ENCODE measurements at regions not wholly inside any gene's neighbourhood (a gene's known extent, or its start where the extent isn't known, plus 50 kb on each side); places are given as distances from the start of the nearest gene placed in this dataset.

DNA sequence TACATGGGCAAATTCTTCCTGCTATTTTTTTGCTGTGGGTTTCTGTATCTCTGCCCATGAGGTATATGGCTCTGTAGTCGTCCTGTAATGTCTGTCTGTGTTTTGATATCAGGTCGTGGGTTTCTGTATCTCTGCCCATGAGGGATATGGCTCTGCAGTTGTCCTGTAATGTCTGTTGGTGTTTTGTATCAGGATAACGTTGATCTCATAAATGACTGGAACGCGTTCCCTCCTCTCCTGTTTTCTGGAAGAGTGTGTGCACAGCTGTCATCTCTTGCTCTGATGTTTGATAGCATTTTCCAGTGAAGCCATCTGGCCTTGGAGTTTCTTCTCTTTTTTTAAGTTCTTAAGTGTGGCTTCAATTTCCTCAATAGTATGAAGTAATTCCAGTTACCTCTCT is 57.2 kb downstream of the SOX1 start:
- Histone ChIP-seq H3K27ac (no peak overlapping the region), H3K4me3 (no peak overlapping the region), H3K36me3 (no peaks in the 10 kb centered on the region), H3K9me3 (replicated peaks) (no peaks in the 10 kb centered on the region), H3K4me1 (0 out of 2 replicates have a peak, but pooled peaks cover 8% of the 10 kb centered on the region), H3K27me3 (no peaks in the 10 kb centered on the region)
- peak; percentile 14 to 49 for DNase-seq

DNA sequence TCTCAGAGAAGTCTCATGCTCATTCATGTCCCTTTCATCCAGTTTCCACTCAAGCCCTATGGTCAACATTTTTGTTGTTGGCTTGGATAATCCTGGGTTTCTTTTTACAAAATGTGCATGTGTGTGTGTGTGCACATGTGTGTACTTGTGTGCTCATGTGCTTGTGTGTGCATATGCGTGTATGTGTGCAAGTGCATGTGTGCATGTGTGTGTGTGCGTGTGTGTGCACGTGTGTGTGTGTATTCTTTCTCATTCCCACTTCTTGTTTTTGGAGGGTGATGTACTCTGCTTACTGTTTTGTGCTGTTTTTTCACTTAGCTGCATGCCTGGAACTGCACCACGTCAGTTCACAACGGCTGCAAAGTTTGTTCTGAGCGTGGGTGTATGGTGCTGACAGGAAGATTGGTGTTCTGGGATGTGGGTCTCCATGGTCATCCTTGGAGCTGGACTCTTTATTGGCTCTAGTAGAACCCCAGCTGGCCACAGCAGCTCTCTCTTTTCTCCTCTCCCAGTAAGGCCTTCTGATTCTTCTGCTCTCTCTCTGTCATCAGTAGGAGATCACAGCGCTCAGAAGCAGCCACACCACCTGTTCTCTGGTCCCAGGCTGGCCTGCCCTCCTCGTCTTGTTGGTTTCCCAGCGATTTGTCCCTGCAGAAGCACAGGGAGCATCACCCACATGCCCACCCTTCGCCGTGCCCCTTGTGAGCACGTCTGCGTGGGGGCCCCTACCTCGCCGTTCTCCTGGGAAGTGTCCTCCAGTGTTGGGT is 60.8 kb downstream of the SOX1 start:
- DNase-seq: no peak
- H3K27me3 ChIP-seq: no peaks in the 10 kb centered on the region
- H3K4me1 ChIP-seq: 0 out of 2 replicates have a peak, but pooled peaks cover 8% of the 10 kb centered on the region
- no peak overlapping the region for H3K4me3 ChIP-seq
- no peaks in the 10 kb centered on the region for H3K36me3 ChIP-seq
- no peak overlapping the region for H3K27ac ChIP-seq
- no peaks in the 10 kb centered on the region for H3K9me3 ChIP-seq (replicated peaks)

DNA sequence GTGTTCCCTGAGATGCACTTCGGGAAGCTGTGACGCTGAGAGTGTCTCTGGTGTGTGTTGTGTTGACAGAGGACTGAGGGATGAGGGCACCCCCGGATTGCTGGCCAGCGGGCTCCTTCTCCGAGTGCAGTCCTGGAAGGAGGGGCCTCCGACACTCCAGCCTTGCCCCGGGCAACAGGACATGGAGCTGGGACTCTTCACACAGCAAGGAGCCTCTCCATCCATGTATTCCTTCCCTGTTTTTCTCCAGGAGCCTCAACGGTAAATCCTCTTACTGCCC is 61.3 kb downstream of the SOX1 start:
- no peak for DNase-seq
- no peaks in the 10 kb centered on the region for H3K27me3 ChIP-seq
- H3K4me3 ChIP-seq: no peak overlapping the region
- 0 out of 2 replicates have a peak, but pooled peaks cover 8% of the 10 kb centered on the region for H3K4me1 ChIP-seq
- no peak overlapping the region for H3K27ac ChIP-seq
- H3K9me3 ChIP-seq (replicated peaks): no peaks in the 10 kb centered on the region
- H3K36me3 ChIP-seq: no peaks in the 10 kb centered on the region

DNA sequence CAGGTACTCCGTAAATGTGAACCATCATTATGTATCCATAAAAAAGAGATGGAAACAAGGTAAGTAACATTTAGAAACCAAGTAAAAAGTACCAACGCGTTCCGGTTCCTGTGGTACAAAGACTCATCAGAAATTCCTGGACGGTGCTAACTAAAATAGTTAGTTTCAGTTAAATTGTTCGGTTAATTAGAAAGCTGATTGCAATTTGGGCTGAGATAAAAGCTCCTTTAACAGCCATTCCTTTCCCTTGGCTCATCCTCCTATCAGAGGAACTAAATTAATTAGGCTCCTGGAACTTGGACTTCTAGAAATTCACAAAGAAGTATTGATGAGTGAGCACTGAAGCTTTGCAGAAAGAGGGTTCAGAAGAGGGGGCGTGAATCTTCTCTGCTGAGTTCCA is 63.5 kb downstream of the SOX1 start:
- Histone ChIP-seq H3K9me3 (replicated peaks) (no peaks in the 10 kb centered on the region), H3K4me1 (peaks cover 7% of the 10 kb centered on the region), H3K27me3 (no peaks in the 10 kb centered on the region), H3K4me3 (no peak overlapping the region), H3K36me3 (no peaks in the 10 kb centered on the region), H3K27ac (no peak overlapping the region)
- no peak for DNase-seq

DNA sequence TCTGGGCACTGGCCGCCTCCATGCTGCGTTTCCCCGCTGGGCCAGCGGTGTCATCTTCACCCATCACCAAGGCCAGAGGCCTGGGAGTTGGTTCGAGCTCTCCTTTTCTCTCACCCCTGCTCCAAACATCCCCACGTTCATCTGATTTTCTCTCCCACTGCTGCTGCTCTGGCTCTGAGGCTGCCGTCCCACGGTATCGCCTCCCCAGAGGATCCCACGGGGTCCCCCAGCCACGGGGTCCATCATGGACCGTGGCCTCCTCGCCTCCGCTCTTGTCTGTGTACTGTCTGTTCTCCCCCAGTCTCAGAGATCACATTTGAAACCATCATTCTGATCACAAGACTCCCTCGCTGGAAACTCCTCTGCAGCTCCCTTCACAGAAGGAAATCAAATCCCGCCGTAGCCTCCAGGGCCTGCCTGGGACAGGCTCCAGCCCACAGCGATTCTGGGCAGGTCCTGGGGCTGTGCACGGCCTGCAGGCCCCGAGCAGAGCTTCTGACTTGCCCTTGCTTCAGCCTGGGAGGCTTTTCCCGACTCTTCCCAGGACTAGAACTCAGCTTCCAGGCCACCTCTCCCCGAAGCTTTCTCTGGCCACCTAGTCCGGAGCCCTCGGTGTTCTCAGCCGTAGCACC is 64.2 kb downstream of the SOX1 start:
- H3K9me3 ChIP-seq (replicated peaks): no peaks in the 10 kb centered on the region
- H3K36me3 ChIP-seq: no peaks in the 10 kb centered on the region
- H3K4me1 ChIP-seq: peaks cover 9% of the 10 kb centered on the region
- no peak overlapping the region for H3K4me3 ChIP-seq
- DNase-seq: no peak
- no peaks in the 10 kb centered on the region for H3K27me3 ChIP-seq
- H3K27ac ChIP-seq: no peak overlapping the region

DNA sequence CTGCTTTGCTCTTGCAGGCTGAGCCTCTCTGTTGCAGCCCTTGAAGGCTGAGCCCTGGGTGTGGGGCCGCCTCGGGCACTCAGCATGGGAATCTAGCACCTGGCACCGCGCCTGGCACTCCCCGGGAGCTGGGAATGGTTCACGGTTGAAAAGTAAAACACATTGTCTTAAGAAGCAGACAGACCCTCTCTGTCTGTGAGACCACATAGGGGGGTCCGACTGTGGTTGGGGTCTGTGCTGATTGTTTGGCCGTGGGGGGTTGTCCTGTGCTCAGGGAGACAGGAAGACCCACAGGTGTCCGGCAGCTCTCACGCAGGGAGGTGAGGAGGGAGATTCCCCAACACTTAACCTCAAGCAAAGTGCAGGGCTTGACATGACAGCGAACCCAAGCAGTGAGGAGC is 64.8 kb downstream of the SOX1 start:
- H3K4me1 ChIP-seq: peaks cover 9% of the 10 kb centered on the region
- no peak for DNase-seq
- no peaks in the 10 kb centered on the region for H3K9me3 ChIP-seq (replicated peaks)
- no peak overlapping the region for H3K4me3 ChIP-seq
- no peak overlapping the region for H3K27ac ChIP-seq
- no peaks in the 10 kb centered on the region for H3K36me3 ChIP-seq
- no peaks in the 10 kb centered on the region for H3K27me3 ChIP-seq

DNA sequence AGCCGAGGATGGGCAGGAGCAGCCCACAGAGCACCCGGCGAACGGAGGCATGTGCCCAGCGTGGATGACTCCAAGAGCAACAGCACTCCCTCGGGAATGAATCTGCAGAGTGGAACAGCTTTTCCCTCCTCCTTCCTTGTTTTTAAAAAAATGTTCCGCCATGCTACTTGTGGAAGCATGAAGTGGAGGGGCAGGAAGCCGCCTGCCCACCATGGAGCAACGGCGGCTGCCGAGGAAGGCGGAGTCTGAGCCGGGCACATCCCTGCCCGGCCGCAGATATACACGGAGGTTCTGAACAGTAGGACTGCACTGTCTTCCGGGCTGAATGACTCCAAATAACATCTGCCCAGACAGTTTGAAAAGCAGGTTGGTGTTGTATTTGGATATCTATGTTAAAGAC is 65.2 kb downstream of the SOX1 start:
- H3K4me3 ChIP-seq: no peak overlapping the region
- H3K27ac ChIP-seq: no peak overlapping the region
- H3K36me3 ChIP-seq: no peaks in the 10 kb centered on the region
- no peaks in the 10 kb centered on the region for H3K27me3 ChIP-seq
- H3K4me1 ChIP-seq: peaks cover 9% of the 10 kb centered on the region
- DNase-seq: no peak
- H3K9me3 ChIP-seq (replicated peaks): no peaks in the 10 kb centered on the region

DNA sequence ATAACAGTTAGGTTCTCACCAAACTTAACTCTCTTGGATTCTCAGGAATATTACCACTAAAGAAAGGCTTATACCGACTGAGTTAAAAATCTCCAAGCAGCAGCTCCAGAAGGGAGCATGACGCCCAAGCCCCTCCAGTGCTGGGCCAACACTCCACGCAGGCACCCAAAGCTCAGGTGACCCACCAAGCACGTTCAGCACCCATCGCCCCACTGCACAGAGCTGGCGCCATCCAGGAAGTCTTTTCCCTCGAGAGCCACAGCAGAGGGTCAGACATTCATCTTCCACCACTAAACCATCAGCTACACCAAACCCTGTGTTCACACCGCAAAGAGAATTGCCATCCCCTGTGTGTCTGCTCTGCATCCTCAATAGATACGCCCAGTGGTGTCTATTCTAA is 65.7 kb downstream of the SOX1 start:
- H3K9me3 ChIP-seq (replicated peaks): no peaks in the 10 kb centered on the region
- H3K27me3 ChIP-seq: no peaks in the 10 kb centered on the region
- H3K36me3 ChIP-seq: no peaks in the 10 kb centered on the region
- peaks cover 9% of the 10 kb centered on the region for H3K4me1 ChIP-seq
- no peak for DNase-seq
- H3K4me3 ChIP-seq: no peak overlapping the region
- H3K27ac ChIP-seq: no peak overlapping the region

DNA sequence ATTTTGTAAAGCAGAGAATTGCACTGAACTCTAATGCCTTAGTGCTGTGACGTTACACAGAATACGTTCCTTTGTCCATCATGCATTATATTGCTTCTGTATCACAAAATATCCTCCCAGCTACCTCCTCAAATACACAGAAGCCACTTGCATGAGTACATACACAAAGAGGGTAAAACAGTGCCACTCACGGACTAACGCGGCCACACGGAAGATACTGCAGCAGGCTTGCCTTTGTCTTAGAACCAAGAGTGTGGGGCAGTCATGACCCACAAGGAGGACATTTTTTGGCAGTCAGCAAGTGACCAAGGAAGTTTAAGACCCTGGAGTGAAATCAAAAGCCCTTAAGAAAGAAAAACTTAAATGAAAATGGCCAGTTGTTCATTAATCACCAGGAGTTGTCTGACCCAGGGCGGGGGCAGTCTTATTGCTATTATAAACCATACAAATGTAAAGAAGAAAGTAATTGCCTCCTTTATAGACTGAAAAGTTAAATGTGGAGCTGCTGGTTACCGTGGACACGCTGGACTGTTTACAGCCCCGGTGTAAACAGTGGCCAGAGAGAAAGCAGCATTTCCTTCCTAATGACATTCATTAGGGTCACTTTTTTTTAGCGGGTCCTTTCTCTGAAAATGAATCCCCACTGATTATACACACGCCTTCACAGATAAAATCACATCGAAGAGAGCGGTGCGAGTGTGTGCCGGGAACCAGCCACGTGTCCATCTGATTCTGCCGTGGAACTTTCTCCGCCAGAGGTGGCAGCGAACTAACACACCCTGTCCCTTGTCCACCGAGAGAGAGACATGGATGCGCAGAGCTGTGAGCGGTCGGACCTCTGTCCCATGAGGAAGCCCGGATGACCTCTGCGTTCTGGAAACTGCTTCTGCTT is 66.8 kb downstream of the SOX1 start:
- Histone ChIP-seq H3K27ac (no peak overlapping the region), H3K4me1 (peaks cover 9% of the 10 kb centered on the region), H3K4me3 (no peak overlapping the region), H3K36me3 (no peaks in the 10 kb centered on the region), H3K27me3 (no peaks in the 10 kb centered on the region), H3K9me3 (replicated peaks) (no peaks in the 10 kb centered on the region)
- DNase-seq: no peak

DNA sequence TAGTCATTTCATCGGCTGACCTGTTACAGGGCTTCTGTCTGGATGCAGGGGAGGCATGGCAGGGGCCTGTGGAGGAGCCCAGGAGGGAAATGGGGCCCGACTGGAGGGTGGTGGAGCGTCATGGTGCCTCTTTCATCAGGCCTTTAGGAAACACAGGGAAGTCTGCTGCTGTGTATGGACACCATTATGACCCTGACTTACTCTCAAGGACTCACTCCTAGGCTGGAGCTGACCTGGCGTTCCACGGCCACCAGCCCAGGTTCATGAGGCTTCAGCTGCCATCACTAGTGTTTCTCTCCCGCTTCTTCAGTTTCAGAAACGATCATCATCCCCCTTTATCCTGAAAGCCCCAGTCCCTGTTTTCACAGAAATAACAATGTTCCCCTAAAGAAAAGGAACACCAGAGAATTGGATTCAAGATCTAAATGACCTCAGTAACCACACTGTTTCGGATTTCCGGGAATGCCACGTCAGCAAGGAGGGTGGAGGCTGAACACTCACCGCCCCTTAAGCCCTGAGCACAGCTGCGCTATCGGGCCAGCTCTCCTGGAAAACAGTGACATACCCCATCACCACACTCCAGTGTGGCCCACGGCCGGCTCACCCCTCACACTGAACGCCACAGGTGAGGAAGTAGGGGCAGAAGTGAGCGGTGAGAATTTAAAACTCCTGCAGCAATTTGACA is 67.6 kb downstream of the SOX1 start:
- DNase-seq: peak; percentile 39 to 68
- H3K4me3 ChIP-seq: no peak overlapping the region
- no peaks in the 10 kb centered on the region for H3K36me3 ChIP-seq
- H3K27me3 ChIP-seq: no peaks in the 10 kb centered on the region
- no peak overlapping the region for H3K27ac ChIP-seq
- H3K4me1 ChIP-seq: peaks cover 9% of the 10 kb centered on the region
- H3K9me3 ChIP-seq (replicated peaks): no peaks in the 10 kb centered on the region

DNA sequence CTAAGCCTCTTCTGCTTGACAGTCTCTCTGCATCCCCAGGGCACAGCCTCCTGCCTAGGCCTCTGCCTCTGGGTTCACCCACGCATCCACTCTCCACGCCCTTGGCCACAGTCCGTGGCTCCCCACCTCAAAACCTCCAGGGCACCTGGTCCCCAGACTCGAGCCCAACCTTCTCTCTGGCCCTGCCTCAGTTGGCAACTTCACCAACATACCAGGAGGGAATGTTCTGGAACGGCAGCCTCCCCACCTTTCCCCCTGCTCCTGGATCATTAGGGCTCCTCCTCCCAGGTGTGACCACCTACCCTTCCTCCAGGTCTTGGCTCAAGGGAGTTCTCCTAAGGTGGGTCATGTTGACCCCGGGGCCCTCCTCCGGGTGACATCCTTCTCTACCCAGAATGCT is 69.1 kb downstream of the SOX1 start:
- no peak for DNase-seq
- Histone ChIP-seq H3K36me3 (no peaks in the 10 kb centered on the region), H3K4me3 (no peak overlapping the region), H3K9me3 (replicated peaks) (no peaks in the 10 kb centered on the region), H3K4me1 (peaks cover 9% of the 10 kb centered on the region), H3K27me3 (no peaks in the 10 kb centered on the region), H3K27ac (no peak overlapping the region)

DNA sequence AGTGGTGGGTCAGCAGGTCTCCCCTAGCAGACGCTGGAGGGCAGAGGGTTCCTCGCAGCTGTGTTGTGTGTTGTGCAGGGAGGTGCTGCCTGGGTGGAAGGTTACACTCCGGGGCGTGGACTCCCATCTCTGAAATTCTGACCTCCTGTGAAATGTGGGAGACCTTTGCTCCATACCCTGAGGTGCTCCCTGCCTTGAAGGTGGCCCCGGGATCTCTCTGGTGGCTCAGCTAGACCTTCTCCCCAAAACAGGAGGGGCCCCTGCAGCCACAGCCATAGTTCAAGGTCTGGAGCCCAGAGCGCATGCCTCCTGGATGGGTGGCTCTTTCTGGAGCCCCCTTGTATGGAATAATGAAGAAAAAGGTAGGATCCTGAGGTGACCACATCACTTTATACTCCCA is 70.2 kb downstream of the SOX1 start:
- no peaks in the 10 kb centered on the region for H3K9me3 ChIP-seq (replicated peaks)
- H3K36me3 ChIP-seq: no peaks in the 10 kb centered on the region
- H3K27me3 ChIP-seq: no peaks in the 10 kb centered on the region
- H3K4me3 ChIP-seq: no peak overlapping the region
- no peak overlapping the region for H3K27ac ChIP-seq
- DNase-seq: no peak
- H3K4me1 ChIP-seq: peaks cover 9% of the 10 kb centered on the region

DNA sequence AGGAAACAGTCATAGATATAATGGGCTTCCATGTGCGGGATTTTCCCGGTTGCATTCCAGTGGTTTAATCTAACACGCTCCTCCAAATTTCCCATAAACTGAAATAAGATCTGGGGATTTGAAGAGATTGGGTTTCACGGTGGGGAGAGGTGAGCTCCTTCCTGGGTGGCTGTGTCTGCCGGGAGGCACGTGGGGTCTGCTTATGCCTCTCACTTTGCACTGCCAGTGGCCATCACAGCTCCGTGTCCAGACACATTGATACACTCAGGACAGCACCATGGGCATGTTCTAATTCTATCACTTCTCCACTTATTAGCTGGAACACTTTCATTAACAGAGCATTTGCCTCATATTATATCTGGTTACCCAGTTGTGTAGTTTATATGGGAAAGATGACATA is 73.4 kb downstream of the SOX1 start:
- Histone ChIP-seq H3K27me3 (no peaks in the 10 kb centered on the region), H3K4me1 (peaks cover 3% of the 10 kb centered on the region), H3K4me3 (no peak overlapping the region), H3K9me3 (replicated peaks) (no peaks in the 10 kb centered on the region), H3K36me3 (no peaks in the 10 kb centered on the region), H3K27ac (no peak overlapping the region)
- no peak for DNase-seq

DNA sequence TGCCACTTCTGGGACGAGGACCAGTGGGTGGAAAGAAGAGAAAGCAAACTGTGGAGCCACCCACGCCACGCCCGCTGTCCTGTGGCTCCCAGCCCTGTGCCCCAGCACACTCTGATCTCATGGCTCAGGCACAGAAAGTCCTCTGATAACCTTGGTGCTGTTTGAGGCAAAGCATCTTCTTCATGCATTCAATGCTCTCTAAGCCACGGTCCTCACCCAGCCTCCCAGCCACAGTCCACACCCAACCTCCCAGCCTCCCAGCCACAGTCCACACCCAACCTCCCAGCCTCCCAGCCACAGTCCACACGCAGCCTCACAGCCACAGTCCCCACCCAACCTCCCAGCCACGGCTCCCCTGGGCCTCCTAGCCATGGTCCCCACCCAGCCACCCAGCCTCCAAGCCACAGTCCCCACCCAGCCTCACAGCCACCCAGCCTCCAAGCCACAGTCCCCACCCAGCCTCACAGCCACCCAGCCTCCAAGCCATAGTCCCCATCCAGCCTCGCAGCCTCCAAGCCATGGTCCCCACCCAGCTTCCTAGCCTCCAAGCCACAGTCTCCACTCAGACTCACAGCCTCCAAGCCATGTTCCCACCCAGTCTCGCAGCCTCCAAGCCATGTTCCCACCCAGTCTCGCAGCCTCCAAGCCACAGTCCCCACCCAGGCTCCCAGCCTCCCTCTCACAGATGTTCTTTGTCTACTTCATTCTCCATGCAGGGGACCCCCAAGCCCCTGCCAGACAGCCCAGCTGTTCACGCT is 74.9 kb downstream of the SOX1 start:
- H3K4me1 ChIP-seq: no peaks in the 10 kb centered on the region
- DNase-seq: no peak
- no peak overlapping the region for H3K4me3 ChIP-seq
- no peaks in the 10 kb centered on the region for H3K36me3 ChIP-seq
- no peaks in the 10 kb centered on the region for H3K27me3 ChIP-seq
- H3K9me3 ChIP-seq (replicated peaks): no peaks in the 10 kb centered on the region
- H3K27ac ChIP-seq: no peak overlapping the region
